ENCODE measurements at regions not wholly inside any gene's neighbourhood (a gene's known extent, or its start where the extent isn't known, plus 50 kb on each side); places are given as distances from the start of the nearest gene placed in this dataset.

GRCh38 chr4:27304751-27305150 lies 444.1 kb downstream of the STIM2 start:
- DNase-seq: no peak
- intact Hi-C loops (cut with DNase I): no loop called here
- FAIRE-seq: no peak

GRCh38 chr4:27305246-27305645 lies 444.6 kb downstream of the STIM2 start:
- no peaks in the 10 kb centered on the region for H3K36me3 ChIP-seq (ENCODE audit: control insufficient read depth in 2 of 3, insufficient read depth in 3 of 3, low read length in 3 of 3)
- H3K27ac ChIP-seq (ENCODE audit: low read depth in 2 of 2, low read length in 2 of 2): no peak overlapping the region
- DNase-seq (no peak), FAIRE-seq (no peak)
- peaks cover 0 to 10% (median 0%) of the 10 kb centered on the region in 3 donors for H3K9me3 ChIP-seq (ENCODE audit: control insufficient read depth in 2 of 3, insufficient read depth in 1 of 3, low read length in 3 of 3)
- TF ChIP-seq CTCF (IDR thresholded peaks at IDR 0.05; ENCODE audit: borderline replicate concordance, extremely low read depth, insufficient read depth): no peak
- intact Hi-C loops (cut with DNase I): no loop called here
- no peak overlapping the region for H3K4me3 ChIP-seq (ENCODE audit: low read length in 3 of 3)
- H3K4me1 ChIP-seq (ENCODE audit: control insufficient read depth in 2 of 3, insufficient read depth in 2 of 3, low read depth in 1 of 3, low read length in 3 of 3): no peaks in the 10 kb centered on the region
- no peaks in the 10 kb centered on the region for H3K27me3 ChIP-seq (ENCODE audit: control insufficient read depth, insufficient read depth, low read length)
- H3K9ac ChIP-seq (ENCODE audit: low read length in 3 of 3): no peak overlapping the region

More at GRCh38 chr4:27304751-27305150, 444.1 kb downstream of the STIM2 start:
- Histone ChIP-seq H3K27ac (ENCODE audit: low read depth in 2 of 2, low read length in 2 of 2) (no peak overlapping the region), H3K4me1 (ENCODE audit: control insufficient read depth in 2 of 3, insufficient read depth in 2 of 3, low read depth in 1 of 3, low read length in 3 of 3) (no peaks in the 10 kb centered on the region), H3K36me3 (ENCODE audit: control insufficient read depth in 2 of 3, insufficient read depth in 3 of 3, low read length in 3 of 3) (no peaks in the 10 kb centered on the region), H3K4me3 (ENCODE audit: low read length in 3 of 3) (no peak overlapping the region), H3K9ac (ENCODE audit: low read length in 3 of 3) (no peak overlapping the region), H3K9me3 (ENCODE audit: control insufficient read depth in 2 of 3, insufficient read depth in 1 of 3, low read length in 3 of 3) (peaks cover 0 to 10% (median 0%) of the 10 kb centered on the region in 3 donors), H3K27me3 (ENCODE audit: control insufficient read depth, insufficient read depth, low read length) (no peaks in the 10 kb centered on the region)
- no peak for TF ChIP-seq CTCF (IDR thresholded peaks at IDR 0.05; ENCODE audit: borderline replicate concordance, extremely low read depth, insufficient read depth)

GRCh38 chr4:27308379-27308778 lies 447.7 kb downstream of the STIM2 start:
- DNase-seq (no peak), FAIRE-seq (no peak)
- intact Hi-C loops (cut with DNase I): no loop called here
- H3K4me1 ChIP-seq (ENCODE audit: control insufficient read depth in 2 of 3, insufficient read depth in 2 of 3, low read depth in 1 of 3, low read length in 3 of 3): no peaks in the 10 kb centered on the region
- peaks cover 0 to 5% (median 0%) of the 10 kb centered on the region in 3 donors for H3K9me3 ChIP-seq (ENCODE audit: control insufficient read depth in 2 of 3, insufficient read depth in 1 of 3, low read length in 3 of 3)
- H3K27ac ChIP-seq (ENCODE audit: low read depth in 2 of 2, low read length in 2 of 2): no peak overlapping the region
- TF ChIP-seq CTCF (IDR thresholded peaks at IDR 0.05; ENCODE audit: borderline replicate concordance, extremely low read depth, insufficient read depth): no peak
- no peaks in the 10 kb centered on the region for H3K36me3 ChIP-seq (ENCODE audit: control insufficient read depth in 2 of 3, insufficient read depth in 3 of 3, low read length in 3 of 3)
- no peak overlapping the region for H3K4me3 ChIP-seq (ENCODE audit: low read length in 3 of 3)
- H3K27me3 ChIP-seq (ENCODE audit: control insufficient read depth, insufficient read depth, low read length): no peaks in the 10 kb centered on the region
- H3K9ac ChIP-seq (ENCODE audit: low read length in 3 of 3): no peak overlapping the region

GRCh38 chr4:27315625-27316024 lies 455.0 kb downstream of the STIM2 start:
- Histone ChIP-seq H3K9me3 (ENCODE audit: control insufficient read depth in 2 of 3, insufficient read depth in 1 of 3, low read length in 3 of 3) (no peaks in the 10 kb centered on the region), H3K27me3 (ENCODE audit: control insufficient read depth, insufficient read depth, low read length) (no peaks in the 10 kb centered on the region), H3K27ac (ENCODE audit: low read depth in 2 of 2, low read length in 2 of 2) (no peak overlapping the region), H3K9ac (ENCODE audit: low read length in 3 of 3) (no peak overlapping the region), H3K36me3 (ENCODE audit: control insufficient read depth in 2 of 3, insufficient read depth in 3 of 3, low read length in 3 of 3) (no peaks in the 10 kb centered on the region), H3K4me1 (ENCODE audit: control insufficient read depth in 2 of 3, insufficient read depth in 2 of 3, low read depth in 1 of 3, low read length in 3 of 3) (peaks cover 0 to 3% (median 0%) of the 10 kb centered on the region in 3 donors), H3K4me3 (ENCODE audit: low read length in 3 of 3) (no peak overlapping the region)
- DNase-seq (no peak), FAIRE-seq (no peak)
- TF ChIP-seq CTCF (IDR thresholded peaks at IDR 0.05; ENCODE audit: borderline replicate concordance, extremely low read depth, insufficient read depth): no peak
- intact Hi-C loops (cut with DNase I): loop anchor here (10.0 kb wide), 1 partner anchor 271 kb away; no protein-coding TSS in a partner anchor
